T-cell (primary cell): ENCODE measurements at regions not wholly inside any gene's neighbourhood (a gene's known extent, or its start where the extent isn't known, plus 50 kb on each side); places are given as distances from the start of the nearest gene placed in this dataset.
"Not testable (repeated sequence)": the region's sequence is repeated elsewhere in the genome, so short reads cannot be mapped to it uniquely, and the experiment has no call there.

Experiments
- ATAC-seq, 4 experiments: fragments of 200-7000 bp in 3 of 4; fragments of 150-1000 bp in 1 of 4; cut with Tn5 transposase; replicated peaks in 1 of 4; 1 replicate in 3 of 4; 2 replicates in 1 of 4; pipeline ENCODE4 v1.10.0; 2021; ENCODE audit warnings: moderate library complexity in 3 of 4, mild to moderate bottlenecking in 2 of 4, moderate number of reproducible peaks in 1 of 4
- CTCF ChIA-PET, 2 donors: fragments of 300-600 bp; sonication (Branson Sonifier 250); formaldehyde crosslinking; loops; one replicate each; lab custom pipeline; 2022; ENCODE audit warnings: antibody characterized with exemption in 2 of 2; lab: Charles Lee
- POLR2A ChIA-PET, 2 donors: fragments of 300-600 bp; sonication (Branson Sonifier 250); formaldehyde crosslinking; loops; one replicate each; lab custom pipeline; 2022; ENCODE audit warnings: antibody characterized with exemption in 2 of 2; lab: Charles Lee
- DNase-seq, 35 experiments: peaks; one replicate each; pipeline versions ENCODE4 v3.0.0 to v3.0.0-alpha.2; 2013 to 2023
- H3K27ac ChIP-seq: one replicate; pipeline ENCODE4 v1.5.1; 2013; ENCODE audit warnings: low read length
- H3K27me3 ChIP-seq, 2 experiments: replicated peaks in 1 of 2; 1 replicate in 1 of 2; 2 replicates in 1 of 2; pipeline versions ENCODE4 v1.6.1 to v1.7.0; 2013; ENCODE audit warnings: low read length in 1 of 2, mixed read lengths in 1 of 2; ENCODE audit not compliant: control insufficient read depth in 2 of 2, insufficient read depth in 2 of 2; ENCODE audit errors: extremely low read depth in 1 of 2
- H3K36me3 ChIP-seq, 2 donors: 1 replicate in 1 of 2; 2 replicates in 1 of 2; pipeline versions ENCODE4 v1.6.1 to v1.7.0; 2013; ENCODE audit warnings: low read length in 1 of 2; ENCODE audit not compliant: control insufficient read depth in 2 of 2, insufficient read depth in 1 of 2; ENCODE audit errors: extremely low read depth in 1 of 2
- H3K4me1 ChIP-seq, 2 experiments: 1 replicate in 1 of 2; 2 replicates in 1 of 2; pipeline versions ENCODE4 v1.6.1 to v1.7.0; 2013; ENCODE audit warnings: low read length in 2 of 2, mixed read lengths in 1 of 2; ENCODE audit not compliant: insufficient read depth in 2 of 2, control insufficient read depth in 1 of 2; ENCODE audit errors: extremely low read depth in 1 of 2
- H3K4me3 ChIP-seq, 2 donors: 1 replicate in 1 of 2; 2 replicates in 1 of 2; pipeline versions ENCODE4 v1.5.1 to v1.7.0; 2013; ENCODE audit warnings: mild to moderate bottlenecking in 2 of 2, low read length in 1 of 2, moderate library complexity in 1 of 2; ENCODE audit not compliant: control insufficient read depth in 1 of 2; ENCODE audit errors: extremely low read depth in 1 of 2
- H3K9me3 ChIP-seq: 2 replicates; pipeline ENCODE4 v1.7.0; 2013
- H3K27ac Mint-ChIP-seq, 2 donors: one replicate each; pipeline ENCODE4 v1.8.0; 2020 to 2021; ENCODE audit warnings: mild to moderate bottlenecking in 2 of 2, mixed read lengths in 2 of 2
- H3K27me3 Mint-ChIP-seq, 2 donors: one replicate each; pipeline ENCODE4 v1.8.0; 2021 to 2022; ENCODE audit warnings: mixed read lengths in 2 of 2
- H3K36me3 Mint-ChIP-seq: one replicate; pipeline ENCODE4 v1.8.0; 2021; ENCODE audit warnings: mixed read lengths
- H3K4me1 Mint-ChIP-seq, 3 donors: one replicate each; pipeline ENCODE4 v1.8.0; 2020 to 2022; ENCODE audit warnings: mixed read lengths in 3 of 3, mild to moderate bottlenecking in 1 of 3
- H3K4me3 Mint-ChIP-seq, 3 donors: one replicate each; pipeline ENCODE4 v1.8.0; 2020 to 2022; ENCODE audit warnings: mild to moderate bottlenecking in 3 of 3, mixed read lengths in 3 of 3, moderate library complexity in 3 of 3
- H3K9me3 Mint-ChIP-seq, 3 donors: one replicate each; pipeline ENCODE4 v1.8.0; 2020 to 2022; ENCODE audit warnings: mixed read lengths in 3 of 3
- WGBS: methylation state at CpG from one replicate; pipeline ENCODE4 v1.1.5; 2013; ENCODE audit warnings: missing lambda C conversion rate; ENCODE audit not compliant: insufficient coverage; 5-methylcytosine and 5-hydroxymethylcytosine counted together

- no peaks in the 10 kb centered on the region for H3K27me3 ChIP-seq
- H3K9me3 Mint-ChIP-seq, result peaks cover 12 to 15% (median 13%) of the 10 kb centered on the region in 3 donors
- CTCF ChIA-PET, result no interaction called here
Measured at GRCh38 chr18:66254121-66254520, 349.8 kb downstream of the CDH19 start.

DNA sequence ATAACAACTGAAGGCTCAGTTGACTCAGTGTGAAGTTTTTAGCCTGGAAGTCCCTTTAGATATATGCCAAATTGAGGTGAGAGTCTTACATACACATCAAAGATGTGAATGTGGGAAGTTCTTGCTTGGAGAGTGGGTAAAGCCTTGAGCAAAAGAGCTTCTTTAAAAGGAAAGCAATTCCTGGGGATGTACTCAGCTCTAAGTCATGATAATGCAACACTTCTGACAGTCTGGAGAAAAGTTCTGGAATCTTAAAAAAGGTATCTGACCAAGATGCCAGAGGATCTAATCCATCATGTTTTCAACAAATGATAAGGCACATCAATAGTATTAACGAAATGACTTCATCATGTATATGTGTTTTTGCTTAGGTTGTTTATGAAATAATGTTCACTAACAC is 351.2 kb downstream of the CDH19 start:
- Mint-ChIP-seq H3K27me3 (no peaks in the 10 kb centered on the region), H3K27ac (no peak overlapping the region), H3K9me3 (peaks cover 10 to 12% (median 11%) of the 10 kb centered on the region in 3 donors), H3K36me3 (no peaks in the 10 kb centered on the region), H3K4me3 (no peak overlapping the region), H3K4me1 (no peaks in the 10 kb centered on the region)
- Histone ChIP-seq H3K9me3 (no peaks in the 10 kb centered on the region), H3K4me1 (no peaks in the 10 kb centered on the region), H3K36me3 (no peaks in the 10 kb centered on the region), H3K27me3 (no peaks in the 10 kb centered on the region), H3K27ac (no peak overlapping the region), H3K4me3 (no peak overlapping the region)
- no CpG with 5 or more reads among the region's 1 CpG for WGBS
- DNase-seq, result no peak
- ChIA-PET POLR2A (no interaction called here), CTCF (no interaction called here)
- no peak for ATAC-seq

More at GRCh38 chr18:66254121-66254520, 349.8 kb downstream of the CDH19 start:
- Mint-ChIP-seq H3K36me3 (no peaks in the 10 kb centered on the region), H3K27me3 (no peaks in the 10 kb centered on the region), H3K27ac (no peak overlapping the region), H3K4me1 (no peaks in the 10 kb centered on the region), H3K4me3 (no peak overlapping the region)
- no peak for DNase-seq
- Histone ChIP-seq H3K9me3 (no peaks in the 10 kb centered on the region), H3K4me1 (no peaks in the 10 kb centered on the region), H3K4me3 (no peak overlapping the region), H3K36me3 (no peaks in the 10 kb centered on the region), H3K27ac (no peak overlapping the region)
- POLR2A ChIA-PET, result no interaction called here
- 100% methylated on average over 2 of the region's 5 CpGs for WGBS
- ATAC-seq, result no peak

GRCh38 chr18:66235206-66235605 is 368.7 kb downstream of the CDH19 start:
- Mint-ChIP-seq H3K4me1 (no peaks in the 10 kb centered on the region), H3K36me3 (no peaks in the 10 kb centered on the region), H3K9me3 (peaks cover 13 to 18% (median 16%) of the 10 kb centered on the region in 3 donors), H3K4me3 (no peak overlapping the region), H3K27ac (no peak overlapping the region), H3K27me3 (no peaks in the 10 kb centered on the region)
- no peaks in the 10 kb centered on the region for H3K36me3 ChIP-seq
- ATAC-seq, result no peak
- ChIA-PET CTCF (no interaction called here), POLR2A (no interaction called here)
- no peak overlapping the region for H3K4me3 ChIP-seq
- 42% methylated on average over 1 of the region's 2 CpGs for WGBS
- H3K27ac ChIP-seq, result no peak overlapping the region
- no peaks in the 10 kb centered on the region for H3K4me1 ChIP-seq
- H3K27me3 ChIP-seq, result no peaks in the 10 kb centered on the region
- no peak for DNase-seq
- H3K9me3 ChIP-seq, result no peaks in the 10 kb centered on the region

GRCh38 chr18:66226782-66227181 is 377.1 kb downstream of the CDH19 start:
- peaks cover 3% of the 10 kb centered on the region for H3K9me3 ChIP-seq
- H3K4me3 ChIP-seq, result no peak overlapping the region
- H3K36me3 ChIP-seq, result no peaks in the 10 kb centered on the region
- no peaks in the 10 kb centered on the region for H3K36me3 Mint-ChIP-seq
- no peaks in the 10 kb centered on the region for H3K27me3 ChIP-seq
- CTCF ChIA-PET, result no interaction called here
- no peak overlapping the region for H3K4me3 Mint-ChIP-seq
- no peak overlapping the region for H3K27ac ChIP-seq
- ATAC-seq, result no peak
- no CpG with 5 or more reads among the region's 2 CpGs for WGBS
- H3K27ac Mint-ChIP-seq, result no peak overlapping the region
- H3K27me3 Mint-ChIP-seq, result no peaks in the 10 kb centered on the region
- POLR2A ChIA-PET, result no interaction called here
- no peaks in the 10 kb centered on the region for H3K4me1 ChIP-seq
- H3K4me1 Mint-ChIP-seq, result no peaks in the 10 kb centered on the region
- H3K9me3 Mint-ChIP-seq, result peaks cover 4 to 20% (median 9%) of the 10 kb centered on the region in 3 donors
- DNase-seq, result no peak

DNA sequence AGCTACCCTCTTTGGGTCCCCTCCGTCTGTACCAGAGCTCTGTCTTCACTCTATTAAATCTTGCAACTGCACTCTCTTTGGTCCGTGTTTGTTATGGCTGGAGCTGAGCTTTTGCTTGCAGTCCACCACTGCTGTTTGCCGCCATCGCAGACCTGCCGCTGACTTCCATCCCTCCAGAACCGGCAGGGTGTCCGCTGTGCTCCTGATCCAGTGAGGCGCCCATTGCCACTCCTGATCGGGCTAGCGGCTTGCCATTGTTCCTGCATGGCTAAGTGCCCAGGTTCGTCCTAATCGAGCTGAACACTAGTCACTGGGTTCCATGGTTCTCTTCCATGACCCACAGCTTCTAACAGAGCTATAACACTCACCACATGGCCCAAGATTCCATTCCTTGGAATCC is 380.6 kb downstream of the CDH19 start:
- 87% methylated on average over 11 of the region's 12 CpGs for WGBS
- H3K27me3 ChIP-seq, H3K27ac Mint-ChIP-seq, H3K27ac ChIP-seq, ATAC-seq, POLR2A ChIA-PET, H3K27me3 Mint-ChIP-seq, H3K36me3 Mint-ChIP-seq, H3K4me1 Mint-ChIP-seq, H3K36me3 ChIP-seq, DNase-seq, H3K4me1 ChIP-seq, H3K9me3 ChIP-seq, CTCF ChIA-PET, H3K4me3 ChIP-seq, H3K4me3 Mint-ChIP-seq: not testable (repeated sequence)
- H3K9me3 Mint-ChIP-seq, result peaks cover 4 to 19% (median 18%) of the 10 kb centered on the region in 3 donors

- WGBS, result 100% methylated on average over 1 of the region's 1 CpG
- Histone ChIP-seq H3K4me1 (no peaks in the 10 kb centered on the region), H3K9me3 (peaks cover 3% of the 10 kb centered on the region), H3K27ac (no peak overlapping the region), H3K4me3 (no peak overlapping the region), H3K36me3 (no peaks in the 10 kb centered on the region), H3K27me3 (no peaks in the 10 kb centered on the region)
- ATAC-seq (no peak), DNase-seq (no peak)
- ChIA-PET CTCF (no interaction called here), POLR2A (no interaction called here)
- Mint-ChIP-seq H3K4me3 (no peak overlapping the region), H3K4me1 (no peaks in the 10 kb centered on the region), H3K27me3 (no peaks in the 10 kb centered on the region), H3K27ac (no peak overlapping the region), H3K9me3 (peaks cover 4 to 16% (median 11%) of the 10 kb centered on the region in 3 donors), H3K36me3 (no peaks in the 10 kb centered on the region)
Measured at GRCh38 chr18:66222174-66222573, 381.7 kb downstream of the CDH19 start.

DNA sequence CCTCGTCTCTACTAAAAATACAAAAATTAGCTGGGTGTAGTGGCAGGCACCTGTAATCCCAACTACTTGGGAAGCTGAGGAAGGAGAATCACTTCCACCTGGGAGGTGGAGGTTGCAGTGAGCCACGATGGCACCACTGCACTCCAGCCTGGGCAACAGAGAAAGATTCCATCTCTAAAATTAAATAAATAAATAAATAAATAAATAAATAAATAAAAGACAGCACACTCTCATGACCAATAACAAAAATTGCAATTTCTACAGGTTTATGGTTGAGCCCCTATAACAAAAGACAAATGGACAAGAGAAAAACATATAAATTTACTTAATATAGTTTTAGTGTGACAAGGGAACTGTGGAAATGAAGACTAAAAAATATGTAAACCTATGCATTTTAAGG is 384.1 kb downstream of the CDH19 start:
- H3K9me3 Mint-ChIP-seq, result peaks cover 7 to 26% (median 11%) of the 10 kb centered on the region in 3 donors
- H3K36me3 Mint-ChIP-seq, result no peaks in the 10 kb centered on the region
- DNase-seq, result no peak
- Histone ChIP-seq H3K9me3 (peaks cover 3% of the 10 kb centered on the region), H3K36me3 (no peaks in the 10 kb centered on the region), H3K4me1 (no peaks in the 10 kb centered on the region), H3K4me3 (no peak overlapping the region), H3K27ac (no peak overlapping the region), H3K27me3 (no peaks in the 10 kb centered on the region)
- WGBS, result no CpG with 5 or more reads among the region's 2 CpGs
- H3K4me1 Mint-ChIP-seq, result no peaks in the 10 kb centered on the region
- no peak overlapping the region for H3K4me3 Mint-ChIP-seq
- H3K27ac Mint-ChIP-seq, result no peak overlapping the region
- ChIA-PET CTCF (no interaction called here), POLR2A (no interaction called here)
- no peaks in the 10 kb centered on the region for H3K27me3 Mint-ChIP-seq
- no peak for ATAC-seq
